MM.1S (cell line): ENCODE measurements at regions not wholly inside any gene's neighbourhood (a gene's known extent, or its start where the extent isn't known, plus 50 kb on each side); places are given as distances from the start of the nearest gene placed in this dataset.
A peak's percentile ranks its signal among the peaks of the same experiment; 100 is the strongest.

ENCODE experiments used
- DNase-seq: peaks from one replicate; pipeline ENCODE4 v3.0.0-alpha.2; 2015
- H2AFZ ChIP-seq: fragments of 300-600 bp; sonication (generic); 2 replicates; pipeline ENCODE4 v1.6.0; 2016; ENCODE audit warnings: antibody characterized with exemption, low read length
- H3F3A ChIP-seq: fragments of 300-600 bp; sonication (generic); 2 replicates; pipeline ENCODE4 v1.6.1; 2016; ENCODE audit warnings: mild to moderate bottlenecking, antibody characterized with exemption, low read length, moderate library complexity, mixed read lengths; ENCODE audit not compliant: insufficient read depth
- H3K27ac ChIP-seq: fragments of 300-600 bp; sonication (generic); 2 replicates; pipeline ENCODE4 v1.5.1; 2016; ENCODE audit warnings: mild to moderate bottlenecking, low read length
- H3K27me3 ChIP-seq: fragments of 300-600 bp; sonication (generic); replicated peaks from 2 replicates; pipeline ENCODE4 v1.6.0; 2016; ENCODE audit warnings: low read length; ENCODE audit not compliant: insufficient read depth
- H3K36me3 ChIP-seq: fragments of 300-600 bp; sonication (generic); replicated peaks from 2 replicates; pipeline ENCODE4 v1.6.1; 2016; ENCODE audit warnings: mild to moderate bottlenecking, low read length, mixed read lengths; ENCODE audit not compliant: insufficient read depth
- H3K4me1 ChIP-seq: fragments of 300-600 bp; sonication (generic); 2 replicates; pipeline ENCODE4 v1.6.1; 2016; ENCODE audit warnings: low read length, mixed read lengths
- H3K4me2 ChIP-seq: fragments of 300-600 bp; sonication (generic); 2 replicates; pipeline ENCODE4 v1.6.0; 2016; ENCODE audit warnings: low read depth, low read length
- H3K4me3 ChIP-seq: fragments of 300-600 bp; sonication (generic); 2 replicates; pipeline ENCODE4 v1.5.1; 2016; ENCODE audit warnings: low read length, mixed read lengths
- H3K79me2 ChIP-seq: fragments of 300-600 bp; sonication (generic); 2 replicates; pipeline ENCODE4 v1.6.1; 2016; ENCODE audit warnings: mixed run types, low read length, mixed read lengths
- H3K9ac ChIP-seq: fragments of 300-600 bp; sonication (generic); 2 replicates; pipeline ENCODE4 v1.6.1; 2016; ENCODE audit warnings: low read length, mixed read lengths
- H3K9me2 ChIP-seq: fragments of 300-600 bp; sonication (generic); replicated peaks from 2 replicates; pipeline ENCODE4 v1.6.1; 2016; ENCODE audit warnings: mild to moderate bottlenecking, low read length, mixed read lengths; ENCODE audit not compliant: insufficient read depth
- H3K9me3 ChIP-seq: fragments of 300-600 bp; sonication (generic); replicated peaks from 2 replicates; pipeline ENCODE4 v1.6.1; 2016; ENCODE audit warnings: mild to moderate bottlenecking, low read length, mixed read lengths; ENCODE audit not compliant: insufficient read depth
- H4K20me1 ChIP-seq: fragments of 300-600 bp; sonication (generic); 2 replicates; pipeline ENCODE4 v1.6.1; 2016; ENCODE audit warnings: mild to moderate bottlenecking, low read length, moderate library complexity, mixed read lengths; ENCODE audit not compliant: insufficient read depth
- CTCF ChIP-seq: fragments of 300-600 bp; sonication (generic); IDR thresholded peaks from 2 replicates; pipeline ENCODE4 v1.5.1; 2016; ENCODE audit warnings: antibody characterized with exemption, low read length, mixed read lengths
- EZH2 ChIP-seq: fragments of 300-600 bp; sonication (generic); optimal IDR thresholded peaks from 2 replicates; pipeline ENCODE3; 2017; ENCODE audit warnings: low read depth, mild to moderate bottlenecking, antibody characterized with exemption, low read length, mixed read lengths
- EZH2phosphoT487 ChIP-seq: fragments of 300-600 bp; sonication (generic); IDR thresholded peaks from 2 replicates; pipeline ENCODE4 v1.6.1; 2018; ENCODE audit warnings: antibody characterized with exemption, low read length

- H3K27me3 ChIP-seq: no peaks in the 10 kb centered on the region
- H3K27ac ChIP-seq: no peak overlapping the region; the same call in 1 of the 2 replicates
Measured at GRCh38 chr9:108269371-108269770, 586.4 kb downstream of the ACTL7B start.

DNA sequence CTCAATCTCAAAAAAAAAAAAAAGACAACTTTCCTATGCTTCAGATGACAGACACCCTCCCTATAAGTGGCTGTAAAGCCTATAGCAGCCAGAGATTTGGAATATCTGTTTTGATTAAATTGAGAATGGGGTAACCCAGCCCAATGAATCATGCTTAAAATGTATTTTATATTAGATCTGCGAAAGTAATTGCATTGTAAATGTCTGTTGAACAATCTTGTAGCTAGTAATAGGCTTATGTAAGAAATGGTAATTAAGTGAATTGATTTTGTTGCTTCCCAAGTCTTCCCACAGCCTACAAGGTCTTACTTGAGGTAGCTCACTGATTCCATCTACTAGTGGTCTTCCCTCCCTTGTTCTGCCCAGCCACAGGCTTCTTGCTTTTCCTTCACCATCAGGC lies 590.7 kb downstream of the ACTL7B start:
- H3K4me1 ChIP-seq: peaks cover 13% of the 10 kb centered on the region
- H3K9me3 ChIP-seq: no peaks in the 10 kb centered on the region
- no peak overlapping the region for H3K4me3 ChIP-seq
- H4K20me1 ChIP-seq: no peaks in the 10 kb centered on the region
- no peak overlapping the region for H3K27ac ChIP-seq
- no peaks in the 10 kb centered on the region for H3K9me2 ChIP-seq
- H3K27me3 ChIP-seq: no peaks in the 10 kb centered on the region
- TF ChIP-seq EZH2 (no peak), EZH2phosphoT487 (no peak), CTCF (no peak)
- H3F3A ChIP-seq: no peaks in the 10 kb centered on the region
- H3K36me3 ChIP-seq: no peaks in the 10 kb centered on the region
- no peak overlapping the region for H2AFZ ChIP-seq
- H3K9ac ChIP-seq: no peak overlapping the region
- no peak for DNase-seq
- H3K4me2 ChIP-seq: no peak overlapping the region
- no peaks in the 10 kb centered on the region for H3K79me2 ChIP-seq

More at GRCh38 chr9:108269371-108269770, 586.4 kb downstream of the ACTL7B start:
- Histone ChIP-seq H3K79me2 (no peaks in the 10 kb centered on the region), H3K9me2 (no peaks in the 10 kb centered on the region), H3K36me3 (no peaks in the 10 kb centered on the region), H3K4me2 (no peak overlapping the region), H3K4me1 (peaks cover 39% of the 10 kb centered on the region), H3K9ac (no peak overlapping the region), H3K4me3 (no peak overlapping the region), H3F3A (0 out of 2 replicates have a peak, but pooled peaks cover 6% of the 10 kb centered on the region), H2AFZ (no peak overlapping the region), H4K20me1 (no peaks in the 10 kb centered on the region), H3K9me3 (no peaks in the 10 kb centered on the region)
- TF ChIP-seq EZH2 (no peak), EZH2phosphoT487 (no peak), CTCF (no peak)
- DNase-seq: peak; percentile 17

DNA sequence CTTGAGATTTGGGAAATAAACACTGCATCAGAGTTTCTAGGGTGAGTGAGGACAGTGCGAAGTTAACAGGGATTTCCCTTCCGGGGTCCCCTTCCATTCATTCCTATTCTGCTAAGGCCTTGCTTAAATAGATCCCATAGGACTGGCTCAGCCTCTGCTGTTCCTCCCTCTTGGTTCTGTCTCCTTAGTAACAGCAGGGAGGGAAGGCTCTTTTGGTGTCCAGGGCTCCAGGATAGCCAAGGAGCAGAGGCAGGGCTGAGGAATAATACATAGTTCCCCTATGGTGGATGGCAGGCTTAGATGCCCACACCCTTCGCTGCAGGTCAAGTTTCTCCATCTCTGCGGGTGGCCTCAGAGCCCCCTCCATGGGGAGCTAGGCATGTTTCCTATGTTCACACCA lies 591.7 kb downstream of the ACTL7B start:
- no peaks in the 10 kb centered on the region for H3F3A ChIP-seq
- H3K36me3 ChIP-seq: no peaks in the 10 kb centered on the region
- H3K9me2 ChIP-seq: no peaks in the 10 kb centered on the region
- H3K27me3 ChIP-seq: no peaks in the 10 kb centered on the region
- H3K9ac ChIP-seq: no peak overlapping the region
- no peak for DNase-seq
- no peak overlapping the region for H3K4me3 ChIP-seq
- H3K79me2 ChIP-seq: no peaks in the 10 kb centered on the region
- no peaks in the 10 kb centered on the region for H4K20me1 ChIP-seq
- no peak for TF ChIP-seq CTCF
- no peak for TF ChIP-seq EZH2phosphoT487
- no peaks in the 10 kb centered on the region for H3K9me3 ChIP-seq
- H2AFZ ChIP-seq: no peak overlapping the region
- peaks cover 4% of the 10 kb centered on the region; the same call in 1 of the 2 replicates for H3K4me1 ChIP-seq
- no peak overlapping the region for H3K27ac ChIP-seq
- H3K4me2 ChIP-seq: no peak overlapping the region
